B cell (primary cell): ENCODE measurements at regions not wholly inside any gene's neighbourhood (a gene's known extent, or its start where the extent isn't known, plus 50 kb on each side); places are given as distances from the start of the nearest gene placed in this dataset.

Experiments
- ATAC-seq: fragments of 200-7000 bp; cut with Tn5 transposase; one replicate; pipeline ENCODE4 v1.10.0; 2021; ENCODE audit warnings: low read depth, mild to moderate bottlenecking, moderate number of reproducible peaks, moderate library complexity
- CTCF ChIA-PET: fragments of 350-600 bp; sonication (Branson Sonifier 250); formaldehyde crosslinking; loops from one replicate; lab custom pipeline; 2021; ENCODE audit warnings: antibody characterized with exemption, inconsistent platforms; lab: Charles Lee
- POLR2A ChIA-PET: fragments of 350-600 bp; sonication (Branson Sonifier 250); formaldehyde crosslinking; loops from one replicate; lab custom pipeline; 2021; ENCODE audit warnings: antibody characterized with exemption; lab: Charles Lee
- DNase-seq: peaks from one replicate; pipeline ENCODE4 v3.0.0; 2013
- H2AFZ ChIP-seq: 2 replicates; pipeline ENCODE4 v1.6.1; 2012; ENCODE audit warnings: mild to moderate bottlenecking, low read depth, low read length; ENCODE audit not compliant: insufficient read depth, poor library complexity, severe bottlenecking
- H3K27ac ChIP-seq, 2 donors: 1 replicate in 1 of 2; 2 replicates in 1 of 2; pipeline ENCODE4 v1.5.1; 2012 to 2013; ENCODE audit warnings: low read length in 2 of 2, mild to moderate bottlenecking in 2 of 2, moderate library complexity in 1 of 2
- H3K27me3 ChIP-seq, 4 experiments: fragments of 200-600 bp in 1 of 4; sonication (generic) in 1 of 4; replicated peaks in 1 of 4; 1 replicate in 2 of 4; 2 replicates in 2 of 4; pipeline versions ENCODE4 v1.6.1 to v1.7.0; 2013 to 2016; ENCODE audit warnings: low read length in 3 of 4, mild to moderate bottlenecking in 2 of 4, mixed read lengths in 1 of 4, moderate library complexity in 1 of 4; ENCODE audit not compliant: insufficient read depth in 4 of 4, control insufficient read depth in 3 of 4; ENCODE audit errors: control extremely low read depth in 1 of 4
- H3K36me3 ChIP-seq, 2 experiments: replicated peaks in 1 of 2; 1 replicate in 1 of 2; 2 replicates in 1 of 2; pipeline versions ENCODE4 v1.6.1 to v1.7.1; 2013; ENCODE audit warnings: low read length in 1 of 2; ENCODE audit not compliant: insufficient read depth in 2 of 2, control insufficient read depth in 1 of 2; ENCODE audit errors: control extremely low read depth in 1 of 2, extremely low read depth in 1 of 2
- H3K4me1 ChIP-seq, 2 donors: fragments of 200-600 bp in 1 of 2; sonication (generic) in 1 of 2; 1 replicate in 1 of 2; 2 replicates in 1 of 2; pipeline versions ENCODE4 v1.5.1 to v1.6.1; 2013 to 2017; ENCODE audit warnings: low read length in 2 of 2; ENCODE audit not compliant: control insufficient read depth in 2 of 2, insufficient read depth in 2 of 2
- H3K4me2 ChIP-seq: replicated peaks from 2 replicates; pipeline ENCODE3; 2012; ENCODE audit warnings: mild to moderate bottlenecking, low read depth, low read length; ENCODE audit not compliant: poor library complexity, severe bottlenecking
- H3K4me3 ChIP-seq, 5 experiments: fragments of 200-600 bp in 1 of 5; sonication (generic) in 1 of 5; 1 replicate in 3 of 5; 2 replicates in 2 of 5; pipeline versions ENCODE4 v1.5.1 to v1.7.0; 2011 to 2016; ENCODE audit warnings: low read length in 4 of 5, mild to moderate bottlenecking in 4 of 5, low read depth in 2 of 5, control low read depth in 1 of 5, moderate library complexity in 1 of 5; ENCODE audit not compliant: insufficient read depth in 1 of 5; ENCODE audit errors: control extremely low read depth in 1 of 5, extremely low read depth in 1 of 5
- H3K79me2 ChIP-seq: fragments of 200-600 bp; sonication (generic); one replicate; pipeline ENCODE4 v1.6.0; 2016; ENCODE audit warnings: low read length; ENCODE audit not compliant: control insufficient read depth, insufficient read depth
- H3K9ac ChIP-seq: fragments of 200-600 bp; sonication (generic); 2 replicates; pipeline ENCODE4 v1.6.1; 2017; ENCODE audit warnings: mild to moderate bottlenecking, low read length, moderate library complexity
- H3K9me3 ChIP-seq, 3 donors: one replicate each; pipeline versions ENCODE4 v1.6.1 to v1.7.1; 2013; ENCODE audit warnings: low read length in 2 of 3; ENCODE audit not compliant: control insufficient read depth in 2 of 3, insufficient read depth in 1 of 3; ENCODE audit errors: control extremely low read depth in 1 of 3
- H4K20me1 ChIP-seq: 2 replicates; pipeline ENCODE4 v1.6.0; 2012; ENCODE audit warnings: mild to moderate bottlenecking, low read length; ENCODE audit not compliant: insufficient read depth, control insufficient read depth, poor library complexity, severe bottlenecking
- H3K27ac Mint-ChIP-seq: one replicate; pipeline ENCODE4 v1.8.0; 2021; ENCODE audit warnings: mixed read lengths
- H3K27me3 Mint-ChIP-seq: one replicate; pipeline ENCODE4 v1.8.0; 2021; ENCODE audit warnings: mixed read lengths
- H3K4me1 Mint-ChIP-seq: one replicate; pipeline ENCODE4 v1.8.0; 2021; ENCODE audit warnings: mixed read lengths
- H3K4me3 Mint-ChIP-seq: one replicate; pipeline ENCODE4 v1.8.0; 2021; ENCODE audit warnings: mixed read lengths
- H3K9me3 Mint-ChIP-seq: one replicate; pipeline ENCODE4 v1.8.0; 2022; ENCODE audit warnings: mixed read lengths; ENCODE audit not compliant: insufficient read depth
- EZH2 ChIP-seq: IDR thresholded peaks from 2 replicates; pipeline ENCODE4 v1.6.1; 2012; ENCODE audit warnings: borderline replicate concordance, low read depth, mild to moderate bottlenecking, moderate library complexity, low read length; ENCODE audit not compliant: insufficient read depth, poor library complexity, severe bottlenecking
- WGBS: methylation state at CpG from one replicate; pipeline ENCODE4 v1.1.5; 2013; ENCODE audit warnings: missing lambda C conversion rate; ENCODE audit not compliant: insufficient coverage; 5-methylcytosine and 5-hydroxymethylcytosine counted together
- intact Hi-C: fragments of 100-400 bp; cut with micrococcal nuclease; formaldehyde crosslinking; loops from one replicate; pipeline ENCODE4 v1.10.0; 2022
- TF ChIP-seq, protein P1 (sequence below): fragments of 200-600 bp; IDR thresholded peaks from one replicate; pipeline ENCODE4 v1.8.0; 2022; ENCODE audit warnings: antibody characterized with exemption, mild to moderate bottlenecking

DNA sequence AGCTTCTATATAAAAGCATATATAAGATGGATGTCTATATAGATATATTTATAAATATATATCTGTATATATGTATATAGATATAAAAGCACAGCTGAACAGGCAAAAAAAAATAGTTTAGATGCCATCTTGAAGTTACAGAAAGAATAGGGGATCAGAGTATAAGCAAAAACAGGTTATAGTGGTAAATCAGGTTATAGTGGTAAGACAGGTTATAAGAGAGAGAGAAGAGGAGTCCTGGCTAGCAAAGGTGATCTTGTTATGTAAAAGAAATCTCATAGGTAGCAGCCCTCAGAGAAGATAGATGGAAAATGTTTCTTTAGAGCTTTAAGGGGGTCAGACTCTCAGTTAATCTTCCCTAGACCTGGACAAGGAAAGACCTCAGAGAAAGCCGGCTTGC is 1263.1 kb downstream of the PCDH7 start:
- H3K9ac ChIP-seq: no peak overlapping the region
- H3K4me3 ChIP-seq: no peak overlapping the region
- no peaks in the 10 kb centered on the region for H3K9me3 ChIP-seq
- no peak overlapping the region for H3K27ac ChIP-seq
- no peak overlapping the region for H3K4me2 ChIP-seq
- ATAC-seq (no peak), DNase-seq (no peak)
- no peaks in the 10 kb centered on the region for H3K27me3 ChIP-seq
- H4K20me1 ChIP-seq: no peaks in the 10 kb centered on the region
- no peaks in the 10 kb centered on the region for H3K4me1 Mint-ChIP-seq
- H2AFZ ChIP-seq: no peak overlapping the region
- no peaks in the 10 kb centered on the region for H3K4me1 ChIP-seq
- no CpG with 5 or more reads among the region's 1 CpG for WGBS
- no peak overlapping the region for H3K4me3 Mint-ChIP-seq
- TF ChIP-seq, protein P1, sequence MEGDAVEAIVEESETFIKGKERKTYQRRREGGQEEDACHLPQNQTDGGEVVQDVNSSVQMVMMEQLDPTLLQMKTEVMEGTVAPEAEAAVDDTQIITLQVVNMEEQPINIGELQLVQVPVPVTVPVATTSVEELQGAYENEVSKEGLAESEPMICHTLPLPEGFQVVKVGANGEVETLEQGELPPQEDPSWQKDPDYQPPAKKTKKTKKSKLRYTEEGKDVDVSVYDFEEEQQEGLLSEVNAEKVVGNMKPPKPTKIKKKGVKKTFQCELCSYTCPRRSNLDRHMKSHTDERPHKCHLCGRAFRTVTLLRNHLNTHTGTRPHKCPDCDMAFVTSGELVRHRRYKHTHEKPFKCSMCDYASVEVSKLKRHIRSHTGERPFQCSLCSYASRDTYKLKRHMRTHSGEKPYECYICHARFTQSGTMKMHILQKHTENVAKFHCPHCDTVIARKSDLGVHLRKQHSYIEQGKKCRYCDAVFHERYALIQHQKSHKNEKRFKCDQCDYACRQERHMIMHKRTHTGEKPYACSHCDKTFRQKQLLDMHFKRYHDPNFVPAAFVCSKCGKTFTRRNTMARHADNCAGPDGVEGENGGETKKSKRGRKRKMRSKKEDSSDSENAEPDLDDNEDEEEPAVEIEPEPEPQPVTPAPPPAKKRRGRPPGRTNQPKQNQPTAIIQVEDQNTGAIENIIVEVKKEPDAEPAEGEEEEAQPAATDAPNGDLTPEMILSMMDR: no peak
- no peak for TF ChIP-seq EZH2
- no peak overlapping the region for H3K27ac Mint-ChIP-seq
- H3K36me3 ChIP-seq: no peaks in the 10 kb centered on the region
- ChIA-PET POLR2A (no interaction called here), CTCF (no interaction called here)
- H3K79me2 ChIP-seq: no peaks in the 10 kb centered on the region
- H3K9me3 Mint-ChIP-seq: peaks cover 4% of the 10 kb centered on the region
- H3K27me3 Mint-ChIP-seq: no peaks in the 10 kb centered on the region
- intact Hi-C loops: no loop called here

DNA sequence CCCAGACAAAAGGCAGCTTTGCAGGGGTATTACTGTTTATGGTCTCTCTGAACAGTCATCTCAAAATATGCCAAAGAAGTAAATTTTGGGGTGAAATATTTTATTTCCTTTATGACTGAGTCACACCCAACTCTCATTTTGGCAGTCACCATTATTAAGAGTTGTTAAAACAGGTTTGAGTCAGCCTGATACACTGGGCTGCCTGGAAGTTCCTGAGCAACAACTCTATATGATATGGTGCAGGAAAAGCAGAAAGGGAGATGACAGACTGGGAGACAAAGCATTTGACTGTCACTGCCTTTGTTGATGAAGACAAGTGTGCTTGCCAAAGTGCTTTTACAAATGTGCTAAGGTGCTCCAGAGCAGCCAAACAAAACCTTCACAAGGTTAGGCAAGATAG is 1263.5 kb downstream of the PCDH7 start:
- TF ChIP-seq EZH2: no peak
- TF ChIP-seq, protein P1: no peak
- no peaks in the 10 kb centered on the region for H3K27me3 Mint-ChIP-seq
- no peak overlapping the region for H3K4me2 ChIP-seq
- H3K27ac Mint-ChIP-seq: no peak overlapping the region
- H3K4me1 Mint-ChIP-seq: no peaks in the 10 kb centered on the region
- H2AFZ ChIP-seq: no peak overlapping the region
- H3K4me3 ChIP-seq: no peak overlapping the region
- H3K4me1 ChIP-seq: no peaks in the 10 kb centered on the region
- no peak for DNase-seq
- H3K27me3 ChIP-seq: no peaks in the 10 kb centered on the region
- no peaks in the 10 kb centered on the region for H3K9me3 ChIP-seq
- intact Hi-C loops: no loop called here
- no peak overlapping the region for H3K9ac ChIP-seq
- H3K4me3 Mint-ChIP-seq: no peak overlapping the region
- H3K9me3 Mint-ChIP-seq: peaks cover 4% of the 10 kb centered on the region
- no peak for ATAC-seq
- H3K36me3 ChIP-seq: no peaks in the 10 kb centered on the region
- no peaks in the 10 kb centered on the region for H3K79me2 ChIP-seq
- no peaks in the 10 kb centered on the region for H4K20me1 ChIP-seq
- H3K27ac ChIP-seq: no peak overlapping the region
- CTCF ChIA-PET: no interaction called here
- POLR2A ChIA-PET: no interaction called here
